Liver (tissue), 8 donors: ENCODE measurements at regions not wholly inside any gene's neighbourhood (a gene's known extent, or its start where the extent isn't known, plus 50 kb on each side); places are given as distances from the start of the nearest gene placed in this dataset.

Experiments
- DNase-seq: peaks from one replicate; pipeline ENCODE4 v3.0.0-alpha.2; 2017; ENCODE audit warnings: low spot score
- H3K27ac ChIP-seq, 2 donors: one replicate each; pipeline ENCODE4 v1.7.0; 2013; ENCODE audit warnings: inconsistent platforms in 2 of 2, low read length in 2 of 2, control low read depth in 1 of 2, low read depth in 1 of 2, mild to moderate bottlenecking in 1 of 2
- H3K27me3 ChIP-seq, 4 donors: one replicate each; pipeline versions ENCODE4 v1.6.1 to v1.7.0; 2013; ENCODE audit warnings: low read length in 3 of 4, inconsistent platforms in 1 of 4, mild to moderate bottlenecking in 1 of 4, moderate library complexity in 1 of 4; ENCODE audit not compliant: control insufficient read depth in 4 of 4, insufficient read depth in 4 of 4
- H3K36me3 ChIP-seq, 4 donors: one replicate each; pipeline versions ENCODE4 v1.6.1 to v1.7.0; 2013; ENCODE audit warnings: low read length in 3 of 4, mild to moderate bottlenecking in 3 of 4, low read depth in 1 of 4, moderate library complexity in 1 of 4; ENCODE audit not compliant: control insufficient read depth in 4 of 4, insufficient read depth in 3 of 4
- H3K4me1 ChIP-seq, 4 donors: one replicate each; pipeline versions ENCODE4 v1.6.1 to v1.7.0; 2013; ENCODE audit warnings: low read length in 3 of 4, mild to moderate bottlenecking in 3 of 4, moderate library complexity in 1 of 4; ENCODE audit not compliant: control insufficient read depth in 4 of 4, insufficient read depth in 4 of 4
- H3K4me3 ChIP-seq, 3 donors: one replicate each; pipeline versions ENCODE4 v1.6.1 to v1.7.0; 2013; ENCODE audit warnings: low read length in 3 of 3, control low read depth in 1 of 3, low read depth in 1 of 3, mild to moderate bottlenecking in 1 of 3
- H3K9ac ChIP-seq, 2 donors: one replicate each; pipeline ENCODE4 v1.7.0; 2013; ENCODE audit warnings: low read length in 2 of 2, mild to moderate bottlenecking in 2 of 2, moderate library complexity in 2 of 2, control low read depth in 1 of 2, low read depth in 1 of 2
- H3K9me3 ChIP-seq, 4 donors: one replicate each; pipeline versions ENCODE4 v1.6.1 to v1.7.0; 2013; ENCODE audit warnings: low read length in 3 of 4; ENCODE audit not compliant: control insufficient read depth in 4 of 4
- EGR1 ChIP-seq, 2 donors: IDR thresholded peaks; 2 replicates each; pipeline ENCODE4 v1.6.1; 2016 to 2018; ENCODE audit warnings: antibody characterized with exemption in 2 of 2, low read depth in 2 of 2
- FOXA2 ChIP-seq: IDR thresholded peaks from 2 replicates; pipeline ENCODE4 v1.6.1; 2016; ENCODE audit warnings: antibody characterized with exemption
- GABPA ChIP-seq, 2 donors: IDR thresholded peaks in 1 of 2; conservative IDR thresholded peaks in 1 of 2; 2 replicates each; pipeline ENCODE4 v1.6.1; 2016; ENCODE audit warnings: antibody characterized with exemption in 2 of 2, mild to moderate bottlenecking in 1 of 2, moderate library complexity in 1 of 2
- HNF4G ChIP-seq: IDR thresholded peaks from 2 replicates; pipeline ENCODE4 v1.6.1; 2016; ENCODE audit warnings: antibody characterized with exemption
- JUND ChIP-seq, 2 donors: IDR thresholded peaks; 2 replicates each; pipeline ENCODE4 v1.6.1; 2016; ENCODE audit warnings: antibody characterized with exemption in 2 of 2
- NR2F2 ChIP-seq: IDR thresholded peaks from 2 replicates; pipeline ENCODE4 v1.6.1; 2016; ENCODE audit warnings: antibody characterized with exemption
- RAD21 ChIP-seq, 2 donors: IDR thresholded peaks; 2 replicates each; pipeline ENCODE4 v1.6.1; 2016; ENCODE audit warnings: antibody characterized with exemption in 2 of 2, mild to moderate bottlenecking in 2 of 2
- RXRA ChIP-seq, 2 donors: IDR thresholded peaks; 2 replicates each; pipeline ENCODE4 v1.6.1; 2017 to 2018; ENCODE audit warnings: antibody characterized with exemption in 2 of 2, mild to moderate bottlenecking in 1 of 2
- TAF1 ChIP-seq: conservative IDR thresholded peaks from 2 replicates; pipeline ENCODE4 v1.6.1; 2016; ENCODE audit warnings: antibody characterized with exemption, mild to moderate bottlenecking
- YY1 ChIP-seq: IDR thresholded peaks from 2 replicates; pipeline ENCODE4 v1.6.1; 2016; ENCODE audit warnings: antibody characterized with exemption, mild to moderate bottlenecking
- WGBS: extraction: QIAGEN DNeasy Blood & Tissue Kit; methylation state at CpG from one replicate; pipeline ENCODE4 v1.1.7; 2013; 5-methylcytosine and 5-hydroxymethylcytosine counted together
- TF ChIP-seq, protein P1 (sequence below): IDR thresholded peaks from 2 replicates; pipeline ENCODE4 v1.6.1; 2016; ENCODE audit warnings: antibody characterized with exemption
- TF ChIP-seq, protein P2 (sequence below): IDR thresholded peaks from 2 replicates; pipeline ENCODE4 v1.6.1; 2016; ENCODE audit warnings: antibody characterized with exemption
- TF ChIP-seq, protein P3 (sequence below): IDR thresholded peaks from 2 replicates; pipeline ENCODE4 v1.6.1; 2016; ENCODE audit warnings: antibody characterized with exemption
- TF ChIP-seq, protein P4 (sequence below): fragments of 150-350 bp; IDR thresholded peaks from 2 replicates; pipeline ENCODE4 v1.5.1; 2017; ENCODE audit warnings: improper control_type of control experiment, low read depth, low read length; ENCODE audit not compliant: missing input control
- TF ChIP-seq, protein P5 (sequence below): IDR thresholded peaks from 2 replicates; pipeline ENCODE4 v1.6.1; 2016; ENCODE audit warnings: antibody characterized with exemption, mild to moderate bottlenecking
- donor health status: healthy.
- donor health status: healthy.
- donor health status: healthy.
- donor health status: healthy.
- donor health status: healthy.

DNA sequence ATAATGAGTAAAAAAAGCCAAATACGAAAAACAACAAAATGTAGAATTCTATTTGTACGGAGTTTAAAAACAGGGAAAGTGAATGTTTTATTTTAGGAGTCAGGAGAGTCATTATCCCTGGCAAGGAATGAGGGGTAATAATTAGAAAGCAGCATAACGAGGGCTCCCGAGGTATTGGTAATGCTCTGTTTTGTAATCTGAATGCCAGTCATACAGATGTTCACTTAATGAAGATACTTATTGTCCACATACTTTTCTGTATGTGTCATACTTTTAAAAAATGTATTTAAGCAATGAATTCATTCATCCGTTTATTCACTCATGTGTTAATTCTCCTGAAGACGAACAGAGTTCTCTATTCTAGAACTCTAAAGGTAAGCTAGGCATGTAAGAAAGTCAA, 87.8 kb upstream of the BMP2K start:
- Histone ChIP-seq H3K4me3 (no peak overlapping the region), H3K36me3 (no peaks in the 10 kb centered on the region), H3K9ac (no peak overlapping the region), H3K27ac (no peak overlapping the region), H3K4me1 (peaks cover 0 to 1% (median 0%) of the 10 kb centered on the region in 4 donors), H3K27me3 (no peaks in the 10 kb centered on the region), H3K9me3 (no peaks in the 10 kb centered on the region)
- no peak for DNase-seq
- 89% methylated on average over 6 of the region's 6 CpGs for WGBS
- TF ChIP-seq, protein P1, sequence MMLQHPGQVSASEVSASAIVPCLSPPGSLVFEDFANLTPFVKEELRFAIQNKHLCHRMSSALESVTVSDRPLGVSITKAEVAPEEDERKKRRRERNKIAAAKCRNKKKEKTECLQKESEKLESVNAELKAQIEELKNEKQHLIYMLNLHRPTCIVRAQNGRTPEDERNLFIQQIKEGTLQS: no peak
- no peak for TF ChIP-seq FOXA2
- TF ChIP-seq, protein P2, sequence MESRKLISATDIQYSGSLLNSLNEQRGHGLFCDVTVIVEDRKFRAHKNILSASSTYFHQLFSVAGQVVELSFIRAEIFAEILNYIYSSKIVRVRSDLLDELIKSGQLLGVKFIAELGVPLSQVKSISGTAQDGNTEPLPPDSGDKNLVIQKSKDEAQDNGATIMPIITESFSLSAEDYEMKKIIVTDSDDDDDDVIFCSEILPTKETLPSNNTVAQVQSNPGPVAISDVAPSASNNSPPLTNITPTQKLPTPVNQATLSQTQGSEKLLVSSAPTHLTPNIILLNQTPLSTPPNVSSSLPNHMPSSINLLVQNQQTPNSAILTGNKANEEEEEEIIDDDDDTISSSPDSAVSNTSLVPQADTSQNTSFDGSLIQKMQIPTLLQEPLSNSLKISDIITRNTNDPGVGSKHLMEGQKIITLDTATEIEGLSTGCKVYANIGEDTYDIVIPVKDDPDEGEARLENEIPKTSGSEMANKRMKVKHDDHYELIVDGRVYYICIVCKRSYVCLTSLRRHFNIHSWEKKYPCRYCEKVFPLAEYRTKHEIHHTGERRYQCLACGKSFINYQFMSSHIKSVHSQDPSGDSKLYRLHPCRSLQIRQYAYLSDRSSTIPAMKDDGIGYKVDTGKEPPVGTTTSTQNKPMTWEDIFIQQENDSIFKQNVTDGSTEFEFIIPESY: no peak
- TF ChIP-seq HNF4G: no peak
- no peak for TF ChIP-seq YY1
- no peak for TF ChIP-seq GABPA (IDR thresholded peaks at IDR 0.05 in 1 of 2, conservative IDR thresholded peaks at IDR 0.05 in 1 of 2)
- no peak for TF ChIP-seq RXRA (IDR thresholded peaks at IDR 0.05)
- TF ChIP-seq, protein P3, sequence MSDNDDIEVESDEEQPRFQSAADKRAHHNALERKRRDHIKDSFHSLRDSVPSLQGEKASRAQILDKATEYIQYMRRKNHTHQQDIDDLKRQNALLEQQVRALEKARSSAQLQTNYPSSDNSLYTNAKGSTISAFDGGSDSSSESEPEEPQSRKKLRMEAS: no peak
- no peak for TF ChIP-seq JUND (IDR thresholded peaks at IDR 0.05)
- TF ChIP-seq, protein P4, sequence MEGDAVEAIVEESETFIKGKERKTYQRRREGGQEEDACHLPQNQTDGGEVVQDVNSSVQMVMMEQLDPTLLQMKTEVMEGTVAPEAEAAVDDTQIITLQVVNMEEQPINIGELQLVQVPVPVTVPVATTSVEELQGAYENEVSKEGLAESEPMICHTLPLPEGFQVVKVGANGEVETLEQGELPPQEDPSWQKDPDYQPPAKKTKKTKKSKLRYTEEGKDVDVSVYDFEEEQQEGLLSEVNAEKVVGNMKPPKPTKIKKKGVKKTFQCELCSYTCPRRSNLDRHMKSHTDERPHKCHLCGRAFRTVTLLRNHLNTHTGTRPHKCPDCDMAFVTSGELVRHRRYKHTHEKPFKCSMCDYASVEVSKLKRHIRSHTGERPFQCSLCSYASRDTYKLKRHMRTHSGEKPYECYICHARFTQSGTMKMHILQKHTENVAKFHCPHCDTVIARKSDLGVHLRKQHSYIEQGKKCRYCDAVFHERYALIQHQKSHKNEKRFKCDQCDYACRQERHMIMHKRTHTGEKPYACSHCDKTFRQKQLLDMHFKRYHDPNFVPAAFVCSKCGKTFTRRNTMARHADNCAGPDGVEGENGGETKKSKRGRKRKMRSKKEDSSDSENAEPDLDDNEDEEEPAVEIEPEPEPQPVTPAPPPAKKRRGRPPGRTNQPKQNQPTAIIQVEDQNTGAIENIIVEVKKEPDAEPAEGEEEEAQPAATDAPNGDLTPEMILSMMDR: no peak
- no peak for TF ChIP-seq EGR1 (IDR thresholded peaks at IDR 0.05; ENCODE audit: low read depth in 2 of 2)
- no peak for TF ChIP-seq NR2F2
- no peak for TF ChIP-seq RAD21 (IDR thresholded peaks at IDR 0.05)
- no peak for TF ChIP-seq TAF1
- TF ChIP-seq, protein P5, sequence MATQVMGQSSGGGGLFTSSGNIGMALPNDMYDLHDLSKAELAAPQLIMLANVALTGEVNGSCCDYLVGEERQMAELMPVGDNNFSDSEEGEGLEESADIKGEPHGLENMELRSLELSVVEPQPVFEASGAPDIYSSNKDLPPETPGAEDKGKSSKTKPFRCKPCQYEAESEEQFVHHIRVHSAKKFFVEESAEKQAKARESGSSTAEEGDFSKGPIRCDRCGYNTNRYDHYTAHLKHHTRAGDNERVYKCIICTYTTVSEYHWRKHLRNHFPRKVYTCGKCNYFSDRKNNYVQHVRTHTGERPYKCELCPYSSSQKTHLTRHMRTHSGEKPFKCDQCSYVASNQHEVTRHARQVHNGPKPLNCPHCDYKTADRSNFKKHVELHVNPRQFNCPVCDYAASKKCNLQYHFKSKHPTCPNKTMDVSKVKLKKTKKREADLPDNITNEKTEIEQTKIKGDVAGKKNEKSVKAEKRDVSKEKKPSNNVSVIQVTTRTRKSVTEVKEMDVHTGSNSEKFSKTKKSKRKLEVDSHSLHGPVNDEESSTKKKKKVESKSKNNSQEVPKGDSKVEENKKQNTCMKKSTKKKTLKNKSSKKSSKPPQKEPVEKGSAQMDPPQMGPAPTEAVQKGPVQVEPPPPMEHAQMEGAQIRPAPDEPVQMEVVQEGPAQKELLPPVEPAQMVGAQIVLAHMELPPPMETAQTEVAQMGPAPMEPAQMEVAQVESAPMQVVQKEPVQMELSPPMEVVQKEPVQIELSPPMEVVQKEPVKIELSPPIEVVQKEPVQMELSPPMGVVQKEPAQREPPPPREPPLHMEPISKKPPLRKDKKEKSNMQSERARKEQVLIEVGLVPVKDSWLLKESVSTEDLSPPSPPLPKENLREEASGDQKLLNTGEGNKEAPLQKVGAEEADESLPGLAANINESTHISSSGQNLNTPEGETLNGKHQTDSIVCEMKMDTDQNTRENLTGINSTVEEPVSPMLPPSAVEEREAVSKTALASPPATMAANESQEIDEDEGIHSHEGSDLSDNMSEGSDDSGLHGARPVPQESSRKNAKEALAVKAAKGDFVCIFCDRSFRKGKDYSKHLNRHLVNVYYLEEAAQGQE: no peak

DNA sequence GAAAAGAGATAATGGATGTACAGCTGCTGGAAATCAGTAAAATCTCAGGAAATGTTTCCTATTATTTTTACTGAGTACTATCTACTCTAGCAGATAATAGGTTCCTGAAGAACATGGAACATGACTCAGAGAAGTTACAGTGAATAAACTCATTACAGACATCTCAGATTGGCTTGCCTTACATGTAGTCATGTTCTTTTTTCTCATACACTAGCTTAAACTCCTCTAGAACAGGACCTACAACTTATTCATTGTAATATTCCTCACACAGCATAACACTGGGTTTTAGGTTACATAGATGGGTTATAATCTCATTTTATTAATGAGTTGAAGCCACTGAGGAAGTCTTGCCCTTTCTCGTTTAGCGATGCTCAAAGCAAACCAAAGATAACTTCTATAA, 86.9 kb upstream of the BMP2K start:
- H3K9ac ChIP-seq: no peak overlapping the region
- no peaks in the 10 kb centered on the region for H3K9me3 ChIP-seq
- H3K36me3 ChIP-seq: no peaks in the 10 kb centered on the region
- DNase-seq: no peak
- TF ChIP-seq JUND (IDR thresholded peaks at IDR 0.05) (no peak), RXRA (IDR thresholded peaks at IDR 0.05) (no peak), EGR1 (IDR thresholded peaks at IDR 0.05; ENCODE audit: low read depth in 2 of 2) (no peak), TAF1 (no peak)
- 96% methylated on average over 2 of the region's 2 CpGs for WGBS
- H3K27me3 ChIP-seq: no peaks in the 10 kb centered on the region
- no peak overlapping the region for H3K4me3 ChIP-seq
- H3K4me1 ChIP-seq: peaks cover 0 to 1% (median 0%) of the 10 kb centered on the region in 4 donors
- no peak overlapping the region for H3K27ac ChIP-seq
